GM12878 (cell line): ENCODE measurements at regions not wholly inside any gene's neighbourhood (a gene's known extent, or its start where the extent isn't known, plus 50 kb on each side); places are given as distances from the start of the nearest gene placed in this dataset.

ENCODE experiments used
- CBX3 ChIP-seq: fragments of 200-600 bp; sonication (generic); IDR thresholded peaks from 2 replicates; pipeline ENCODE4 v1.6.1; 2016; ENCODE audit warnings: low read depth, borderline replicate concordance
- DPF2 ChIP-seq: fragments of 450-650 bp; IDR thresholded peaks from 2 replicates; pipeline ENCODE4 v1.6.1; 2017; ENCODE audit warnings: mild to moderate bottlenecking
- FOS ChIP-seq: IDR thresholded peaks from 3 replicates; pipeline ENCODE4 v1.6.1; 2011; ENCODE audit warnings: borderline replicate concordance; ENCODE audit not compliant: insufficient read length; ENCODE audit errors: extremely low read depth
- HDAC2 ChIP-seq: fragments of 200-600 bp; sonication (generic); IDR thresholded peaks from 2 replicates; pipeline ENCODE4 v1.6.1; 2017
- IRF5 ChIP-seq: fragments of 450-650 bp; IDR thresholded peaks from 2 replicates; pipeline ENCODE4 v1.6.1; 2017; ENCODE audit warnings: borderline replicate concordance
- KAT2A ChIP-seq: conservative IDR thresholded peaks from 2 replicates; pipeline ENCODE4 v1.6.1; 2011; ENCODE audit warnings: low read depth, low read length; ENCODE audit not compliant: control insufficient read depth
- MYC ChIP-seq: IDR thresholded peaks from 2 replicates; pipeline ENCODE4 v1.6.1; 2011; ENCODE audit warnings: mild to moderate bottlenecking, low read length, moderate library complexity, inconsistent platforms; ENCODE audit not compliant: insufficient read depth, insufficient replicate concordance, insufficient read length, severe bottlenecking
- NBN ChIP-seq: fragments of 450-650 bp; IDR thresholded peaks from 2 replicates; pipeline ENCODE4 v1.6.1; 2016
- POLR2AphosphoS5 ChIP-seq: IDR thresholded peaks from 2 replicates; pipeline ENCODE4 v1.6.1; 2011; ENCODE audit warnings: mild to moderate bottlenecking, low read length, inconsistent platforms
- RBBP5 ChIP-seq: fragments of 200-600 bp; sonication (generic); conservative IDR thresholded peaks from 2 replicates; pipeline ENCODE4 v1.6.1; 2016
- TBL1XR1 ChIP-seq: IDR thresholded peaks from 2 replicates; pipeline ENCODE4 v1.6.1; 2012; ENCODE audit warnings: low read depth, low read length, improper control_type of control experiment
- TCF7 ChIP-seq: IDR thresholded peaks from 2 replicates; pipeline ENCODE4 v1.6.1; 2014; ENCODE audit warnings: antibody characterized with exemption, borderline replicate concordance
- ZBTB4 ChIP-seq: fragments of 450-650 bp; formaldehyde crosslinking; IDR thresholded peaks from 2 replicates; pipeline ENCODE4 v1.4.0; 2022; ENCODE audit warnings: mild to moderate bottlenecking, moderate library complexity
- ZNF217 ChIP-seq: fragments of 450-650 bp; IDR thresholded peaks from 2 replicates; pipeline ENCODE4 v1.6.1; 2017; ENCODE audit warnings: antibody characterized with exemption, mild to moderate bottlenecking
- ZNF622 ChIP-seq: fragments of 450-650 bp; IDR thresholded peaks from 2 replicates; pipeline ENCODE4 v1.6.1; 2017; ENCODE audit warnings: mild to moderate bottlenecking, inconsistent platforms
- TF ChIP-seq, protein P1 (sequence below): fragments of 450-650 bp; IDR thresholded peaks from 2 replicates; pipeline ENCODE4 v1.6.1; 2017; ENCODE audit warnings: mild to moderate bottlenecking, moderate library complexity
- TF ChIP-seq, protein P2 (sequence below): IDR thresholded peaks from 2 replicates; pipeline ENCODE4 v1.6.1; 2012; ENCODE audit warnings: low read depth, low read length, improper control_type of control experiment
- TF ChIP-seq, protein P3 (sequence below): fragments of 450-650 bp; IDR thresholded peaks from 2 replicates; pipeline ENCODE4 v1.6.1; 2017; ENCODE audit warnings: antibody characterized with exemption, mild to moderate bottlenecking, moderate library complexity

DNA sequence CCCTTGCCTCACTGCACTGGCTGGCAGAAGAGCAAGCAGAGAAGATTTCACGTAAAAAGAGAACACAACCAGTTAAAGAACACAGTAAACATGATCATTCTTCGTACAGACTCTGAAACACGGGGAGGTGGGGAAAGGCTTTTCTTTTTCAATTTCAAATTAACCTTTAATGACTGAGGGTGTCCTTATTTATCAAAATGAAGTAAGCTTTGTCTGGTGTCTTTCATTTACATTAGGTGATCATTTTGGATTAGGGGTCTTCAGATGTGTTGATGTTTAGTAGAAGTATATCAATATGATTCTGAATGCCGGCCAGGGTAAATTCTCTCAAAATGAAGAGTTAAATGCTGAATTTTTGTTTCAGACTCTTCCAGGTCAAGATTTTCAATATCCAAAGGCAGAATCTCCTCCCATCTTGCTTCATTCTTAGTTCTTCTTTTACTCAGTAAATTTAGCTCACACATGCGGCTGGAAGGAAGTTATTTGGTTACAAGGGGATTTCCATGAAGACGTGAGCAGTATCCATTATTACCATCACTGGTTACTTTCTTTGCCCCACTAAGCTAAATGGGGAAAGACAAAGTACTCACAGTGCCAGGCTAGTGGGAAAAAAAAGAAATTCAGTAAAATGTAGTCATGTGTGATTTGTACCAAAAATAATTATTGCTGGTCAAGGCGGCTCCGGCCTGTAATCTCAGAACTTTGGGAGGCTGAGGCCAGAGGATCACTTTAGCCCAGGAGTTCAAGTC lies 272.2 kb upstream of the NR2F2 start (continued):
- TF ChIP-seq, protein P1, sequence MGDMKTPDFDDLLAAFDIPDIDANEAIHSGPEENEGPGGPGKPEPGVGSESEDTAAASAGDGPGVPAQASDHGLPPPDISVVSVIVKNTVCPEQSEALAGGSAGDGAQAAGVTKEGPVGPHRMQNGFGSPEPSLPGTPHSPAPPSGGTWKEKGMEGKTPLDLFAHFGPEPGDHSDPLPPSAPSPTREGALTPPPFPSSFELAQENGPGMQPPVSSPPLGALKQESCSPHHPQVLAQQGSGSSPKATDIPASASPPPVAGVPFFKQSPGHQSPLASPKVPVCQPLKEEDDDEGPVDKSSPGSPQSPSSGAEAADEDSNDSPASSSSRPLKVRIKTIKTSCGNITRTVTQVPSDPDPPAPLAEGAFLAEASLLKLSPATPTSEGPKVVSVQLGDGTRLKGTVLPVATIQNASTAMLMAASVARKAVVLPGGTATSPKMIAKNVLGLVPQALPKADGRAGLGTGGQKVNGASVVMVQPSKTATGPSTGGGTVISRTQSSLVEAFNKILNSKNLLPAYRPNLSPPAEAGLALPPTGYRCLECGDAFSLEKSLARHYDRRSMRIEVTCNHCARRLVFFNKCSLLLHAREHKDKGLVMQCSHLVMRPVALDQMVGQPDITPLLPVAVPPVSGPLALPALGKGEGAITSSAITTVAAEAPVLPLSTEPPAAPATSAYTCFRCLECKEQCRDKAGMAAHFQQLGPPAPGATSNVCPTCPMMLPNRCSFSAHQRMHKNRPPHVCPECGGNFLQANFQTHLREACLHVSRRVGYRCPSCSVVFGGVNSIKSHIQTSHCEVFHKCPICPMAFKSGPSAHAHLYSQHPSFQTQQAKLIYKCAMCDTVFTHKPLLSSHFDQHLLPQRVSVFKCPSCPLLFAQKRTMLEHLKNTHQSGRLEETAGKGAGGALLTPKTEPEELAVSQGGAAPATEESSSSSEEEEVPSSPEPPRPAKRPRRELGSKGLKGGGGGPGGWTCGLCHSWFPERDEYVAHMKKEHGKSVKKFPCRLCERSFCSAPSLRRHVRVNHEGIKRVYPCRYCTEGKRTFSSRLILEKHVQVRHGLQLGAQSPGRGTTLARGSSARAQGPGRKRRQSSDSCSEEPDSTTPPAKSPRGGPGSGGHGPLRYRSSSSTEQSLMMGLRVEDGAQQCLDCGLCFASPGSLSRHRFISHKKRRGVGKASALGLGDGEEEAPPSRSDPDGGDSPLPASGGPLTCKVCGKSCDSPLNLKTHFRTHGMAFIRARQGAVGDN: peak; percentile 82; the same call in 1 of the 2 replicates
- no peak for TF ChIP-seq FOS
- TF ChIP-seq, protein P2, sequence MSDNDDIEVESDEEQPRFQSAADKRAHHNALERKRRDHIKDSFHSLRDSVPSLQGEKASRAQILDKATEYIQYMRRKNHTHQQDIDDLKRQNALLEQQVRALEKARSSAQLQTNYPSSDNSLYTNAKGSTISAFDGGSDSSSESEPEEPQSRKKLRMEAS: no peak
- TF ChIP-seq ZBTB4 (CRISPR knock-in tag): peak; percentile 72; the same call in 1 of the 2 replicates
- no peak for TF ChIP-seq NBN
- no peak for TF ChIP-seq KAT2A
- TF ChIP-seq IRF5: no peak
- no peak for TF ChIP-seq ZNF217
- TF ChIP-seq DPF2: peak; percentile 81
- no peak for TF ChIP-seq MYC
- TF ChIP-seq CBX3: no peak
- TF ChIP-seq, protein P3, sequence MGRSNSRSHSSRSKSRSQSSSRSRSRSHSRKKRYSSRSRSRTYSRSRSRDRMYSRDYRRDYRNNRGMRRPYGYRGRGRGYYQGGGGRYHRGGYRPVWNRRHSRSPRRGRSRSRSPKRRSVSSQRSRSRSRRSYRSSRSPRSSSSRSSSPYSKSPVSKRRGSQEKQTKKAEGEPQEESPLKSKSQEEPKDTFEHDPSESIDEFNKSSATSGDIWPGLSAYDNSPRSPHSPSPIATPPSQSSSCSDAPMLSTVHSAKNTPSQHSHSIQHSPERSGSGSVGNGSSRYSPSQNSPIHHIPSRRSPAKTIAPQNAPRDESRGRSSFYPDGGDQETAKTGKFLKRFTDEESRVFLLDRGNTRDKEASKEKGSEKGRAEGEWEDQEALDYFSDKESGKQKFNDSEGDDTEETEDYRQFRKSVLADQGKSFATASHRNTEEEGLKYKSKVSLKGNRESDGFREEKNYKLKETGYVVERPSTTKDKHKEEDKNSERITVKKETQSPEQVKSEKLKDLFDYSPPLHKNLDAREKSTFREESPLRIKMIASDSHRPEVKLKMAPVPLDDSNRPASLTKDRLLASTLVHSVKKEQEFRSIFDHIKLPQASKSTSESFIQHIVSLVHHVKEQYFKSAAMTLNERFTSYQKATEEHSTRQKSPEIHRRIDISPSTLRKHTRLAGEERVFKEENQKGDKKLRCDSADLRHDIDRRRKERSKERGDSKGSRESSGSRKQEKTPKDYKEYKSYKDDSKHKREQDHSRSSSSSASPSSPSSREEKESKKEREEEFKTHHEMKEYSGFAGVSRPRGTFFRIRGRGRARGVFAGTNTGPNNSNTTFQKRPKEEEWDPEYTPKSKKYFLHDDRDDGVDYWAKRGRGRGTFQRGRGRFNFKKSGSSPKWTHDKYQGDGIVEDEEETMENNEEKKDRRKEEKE: no peak
- TF ChIP-seq HDAC2: no peak
- peak; percentile 82 for TF ChIP-seq TBL1XR1
- TF ChIP-seq RBBP5: no peak
- TF ChIP-seq ZNF622: no peak
- TF ChIP-seq POLR2AphosphoS5: no peak
- TF ChIP-seq TCF7: no peak
